Neural progenitor cell (in vitro differentiated cells): ENCODE measurements at regions not wholly inside any gene's neighbourhood (a gene's known extent, or its start where the extent isn't known, plus 50 kb on each side); places are given as distances from the start of the nearest gene placed in this dataset.

Experiments
- DNase-seq: peaks from one replicate; pipeline ENCODE4 v3.0.0-alpha.2; 2016; ENCODE audit warnings: low spot score
- H2AFZ ChIP-seq: fragments of 200-600 bp; sonication (generic); replicated peaks from 2 replicates; pipeline ENCODE4 v1.6.1; 2016; ENCODE audit warnings: antibody characterized with exemption
- H3F3A ChIP-seq: fragments of 200-600 bp; sonication (generic); 2 replicates; pipeline ENCODE4 v1.6.1; 2016; ENCODE audit warnings: antibody characterized with exemption, low read depth
- H3K27ac ChIP-seq: fragments of 200-600 bp; sonication (generic); 2 replicates; pipeline ENCODE4 v1.5.1; 2016; ENCODE audit warnings: mild to moderate bottlenecking
- H3K27me3 ChIP-seq: fragments of 200-600 bp; sonication (generic); 2 replicates; pipeline ENCODE4 v1.6.1; 2016; ENCODE audit warnings: mild to moderate bottlenecking, moderate library complexity
- H3K36me3 ChIP-seq: fragments of 200-600 bp; sonication (generic); 2 replicates; pipeline ENCODE4 v1.5.1; 2016
- H3K4me1 ChIP-seq: fragments of 200-600 bp; sonication (generic); 2 replicates; pipeline ENCODE4 v1.6.1; 2016; ENCODE audit warnings: mixed run types
- H3K4me2 ChIP-seq: fragments of 200-600 bp; sonication (generic); 2 replicates; pipeline ENCODE4 v1.6.1; 2016
- H3K4me3 ChIP-seq: fragments of 200-600 bp; sonication (generic); 2 replicates; pipeline ENCODE4 v1.5.1; 2016
- H3K79me2 ChIP-seq: fragments of 200-600 bp; sonication (generic); 2 replicates; pipeline ENCODE4 v1.6.1; 2016; ENCODE audit warnings: low read depth
- H3K9ac ChIP-seq: fragments of 200-600 bp; sonication (generic); 2 replicates; pipeline ENCODE4 v1.6.1; 2016
- H3K9me3 ChIP-seq: fragments of 200-600 bp; sonication (generic); 2 replicates; pipeline ENCODE4 v1.5.1; 2016; ENCODE audit warnings: low read depth
- H4K20me1 ChIP-seq: fragments of 200-600 bp; sonication (generic); 2 replicates; pipeline ENCODE4 v1.6.1; 2016; ENCODE audit warnings: low read depth
- H3K27ac Mint-ChIP-seq: 3 replicates; pipeline ENCODE4 v1.8.0; 2021; ENCODE audit warnings: mixed read lengths
- H3K27me3 Mint-ChIP-seq: 2 replicates; pipeline ENCODE4 v1.8.0; 2022; ENCODE audit warnings: low read depth, mild to moderate bottlenecking, inconsistent platforms, moderate library complexity, mixed read lengths; ENCODE audit not compliant: insufficient read depth
- H3K36me3 Mint-ChIP-seq: 3 replicates; pipeline ENCODE4 v1.8.0; 2021; ENCODE audit warnings: mixed read lengths
- H3K4me1 Mint-ChIP-seq: 3 replicates; pipeline ENCODE4 v1.8.0; 2021; ENCODE audit warnings: mixed read lengths
- H3K4me3 Mint-ChIP-seq: 3 replicates; pipeline ENCODE4 v1.8.0; 2021; ENCODE audit warnings: mild to moderate bottlenecking, moderate library complexity, mixed read lengths
- H3K9me3 Mint-ChIP-seq: 3 replicates; pipeline ENCODE4 v1.8.0; 2020; ENCODE audit warnings: mixed read lengths
- EZH2 ChIP-seq: fragments of 200-600 bp; sonication (generic); IDR thresholded peaks from 2 replicates; pipeline ENCODE4 v1.6.1; 2017; ENCODE audit warnings: antibody characterized with exemption, mild to moderate bottlenecking, moderate library complexity
- EZH2phosphoT487 ChIP-seq: fragments of 200-600 bp; sonication (generic); IDR thresholded peaks from 2 replicates; pipeline ENCODE4 v1.6.1; 2017; ENCODE audit warnings: antibody characterized with exemption
- TF ChIP-seq, protein P1 (sequence below): fragments of 200-600 bp; sonication (generic); IDR thresholded peaks from 2 replicates; pipeline ENCODE4 v1.5.1; 2017; ENCODE audit warnings: antibody characterized with exemption, mild to moderate bottlenecking

DNA sequence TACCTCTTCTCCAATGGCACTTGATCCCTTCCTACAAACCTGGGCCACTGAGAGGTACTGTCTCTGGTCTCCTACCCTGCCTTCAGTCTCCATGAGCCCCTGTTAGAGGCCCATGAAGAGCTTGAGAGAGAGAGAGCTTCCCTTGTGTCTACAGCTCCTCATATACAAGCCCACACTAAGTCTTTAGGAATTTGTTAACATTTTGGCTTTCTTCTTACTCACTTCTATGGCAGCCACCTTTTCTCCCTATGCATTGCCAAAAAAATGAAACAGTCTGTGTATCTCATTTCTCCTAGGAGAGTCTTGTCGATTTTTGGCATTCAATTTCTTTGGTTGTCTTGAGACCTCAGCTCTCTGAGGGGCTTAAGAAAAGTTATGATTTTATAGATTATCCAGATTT lies 90.9 kb upstream of the LNX1 start:
- no peak for DNase-seq
- Histone ChIP-seq H3K27ac (no peak overlapping the region), H3K9ac (no peak overlapping the region), H3K36me3 (no peaks in the 10 kb centered on the region), H3K27me3 (no peaks in the 10 kb centered on the region), H3K4me3 (no peak overlapping the region), H3K4me2 (no peak overlapping the region), H2AFZ (no peak overlapping the region), H4K20me1 (no peaks in the 10 kb centered on the region), H3K4me1 (no peaks in the 10 kb centered on the region), H3K9me3 (no peaks in the 10 kb centered on the region), H3F3A (no peaks in the 10 kb centered on the region), H3K79me2 (no peaks in the 10 kb centered on the region)
- Mint-ChIP-seq H3K4me1 (no peaks in the 10 kb centered on the region), H3K27me3 (peaks cover 6% of the 10 kb centered on the region), H3K4me3 (no peak overlapping the region), H3K9me3 (no peaks in the 10 kb centered on the region), H3K27ac (no peak overlapping the region), H3K36me3 (no peaks in the 10 kb centered on the region)
- no peak for TF ChIP-seq EZH2phosphoT487
- TF ChIP-seq, protein P1, sequence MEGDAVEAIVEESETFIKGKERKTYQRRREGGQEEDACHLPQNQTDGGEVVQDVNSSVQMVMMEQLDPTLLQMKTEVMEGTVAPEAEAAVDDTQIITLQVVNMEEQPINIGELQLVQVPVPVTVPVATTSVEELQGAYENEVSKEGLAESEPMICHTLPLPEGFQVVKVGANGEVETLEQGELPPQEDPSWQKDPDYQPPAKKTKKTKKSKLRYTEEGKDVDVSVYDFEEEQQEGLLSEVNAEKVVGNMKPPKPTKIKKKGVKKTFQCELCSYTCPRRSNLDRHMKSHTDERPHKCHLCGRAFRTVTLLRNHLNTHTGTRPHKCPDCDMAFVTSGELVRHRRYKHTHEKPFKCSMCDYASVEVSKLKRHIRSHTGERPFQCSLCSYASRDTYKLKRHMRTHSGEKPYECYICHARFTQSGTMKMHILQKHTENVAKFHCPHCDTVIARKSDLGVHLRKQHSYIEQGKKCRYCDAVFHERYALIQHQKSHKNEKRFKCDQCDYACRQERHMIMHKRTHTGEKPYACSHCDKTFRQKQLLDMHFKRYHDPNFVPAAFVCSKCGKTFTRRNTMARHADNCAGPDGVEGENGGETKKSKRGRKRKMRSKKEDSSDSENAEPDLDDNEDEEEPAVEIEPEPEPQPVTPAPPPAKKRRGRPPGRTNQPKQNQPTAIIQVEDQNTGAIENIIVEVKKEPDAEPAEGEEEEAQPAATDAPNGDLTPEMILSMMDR: no peak
- no peak for TF ChIP-seq EZH2

DNA sequence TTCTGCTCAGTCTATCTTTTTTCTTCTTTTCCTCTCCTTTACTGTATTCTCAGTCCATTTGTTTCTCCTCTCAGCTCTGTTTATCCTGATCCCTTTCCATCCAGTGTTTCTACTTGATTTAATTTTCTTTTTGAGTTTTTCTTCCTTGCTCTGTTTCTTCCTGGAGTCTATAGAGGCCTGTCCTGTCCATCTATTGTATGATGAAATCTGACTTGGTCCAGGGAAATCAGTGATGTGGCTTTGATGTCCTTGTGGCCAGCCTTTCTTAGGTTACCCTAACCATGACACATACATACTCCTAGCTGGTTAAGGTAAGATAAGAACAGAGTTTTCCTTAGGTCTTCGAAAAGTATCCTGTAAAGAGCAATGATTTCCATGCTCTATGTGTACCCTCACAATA lies 89.3 kb upstream of the LNX1 start:
- Histone ChIP-seq H3K4me3 (no peak overlapping the region), H3K4me2 (no peak overlapping the region), H3K27ac (no peak overlapping the region), H3K9ac (no peak overlapping the region), H2AFZ (no peak overlapping the region), H3K27me3 (no peaks in the 10 kb centered on the region), H4K20me1 (no peaks in the 10 kb centered on the region), H3K79me2 (no peaks in the 10 kb centered on the region), H3K4me1 (no peaks in the 10 kb centered on the region), H3K36me3 (no peaks in the 10 kb centered on the region), H3F3A (no peaks in the 10 kb centered on the region), H3K9me3 (no peaks in the 10 kb centered on the region)
- Mint-ChIP-seq H3K27me3 (peaks cover 3% of the 10 kb centered on the region), H3K9me3 (no peaks in the 10 kb centered on the region), H3K4me1 (no peaks in the 10 kb centered on the region), H3K36me3 (no peaks in the 10 kb centered on the region), H3K27ac (no peak overlapping the region), H3K4me3 (no peak overlapping the region)
- TF ChIP-seq, protein P1: no peak
- no peak for TF ChIP-seq EZH2
- no peak for TF ChIP-seq EZH2phosphoT487
- no peak for DNase-seq

DNA sequence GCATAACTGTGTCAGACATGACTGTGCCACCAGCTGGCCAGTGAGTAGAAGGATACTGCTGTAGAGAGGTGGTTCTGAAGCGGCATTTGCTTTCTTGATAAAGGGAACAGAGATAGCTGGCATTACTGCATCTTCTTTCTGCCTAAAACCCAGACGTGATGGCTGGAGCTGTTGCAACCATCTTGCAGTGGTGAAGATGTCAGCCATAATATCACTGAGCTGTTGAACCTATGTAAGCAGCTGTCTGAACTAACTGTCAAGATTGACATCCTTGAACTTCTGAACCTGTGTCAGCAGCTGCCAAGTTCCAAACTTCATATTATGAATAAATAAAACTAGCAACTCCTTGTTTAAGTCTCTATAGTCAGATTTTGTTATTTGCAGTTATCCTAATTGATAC lies 88.9 kb upstream of the LNX1 start:
- Mint-ChIP-seq H3K4me1 (no peaks in the 10 kb centered on the region), H3K36me3 (no peaks in the 10 kb centered on the region), H3K9me3 (no peaks in the 10 kb centered on the region), H3K4me3 (no peak overlapping the region), H3K27me3 (peaks cover 3% of the 10 kb centered on the region), H3K27ac (no peak overlapping the region)
- Histone ChIP-seq H3K4me3 (no peak overlapping the region), H4K20me1 (no peaks in the 10 kb centered on the region), H3K27me3 (no peaks in the 10 kb centered on the region), H3K27ac (no peak overlapping the region), H3F3A (no peaks in the 10 kb centered on the region), H3K4me1 (no peaks in the 10 kb centered on the region), H3K9me3 (no peaks in the 10 kb centered on the region), H3K79me2 (no peaks in the 10 kb centered on the region), H3K9ac (no peak overlapping the region), H3K4me2 (no peak overlapping the region), H2AFZ (no peak overlapping the region), H3K36me3 (no peaks in the 10 kb centered on the region)
- TF ChIP-seq EZH2: no peak
- DNase-seq: no peak

DNA sequence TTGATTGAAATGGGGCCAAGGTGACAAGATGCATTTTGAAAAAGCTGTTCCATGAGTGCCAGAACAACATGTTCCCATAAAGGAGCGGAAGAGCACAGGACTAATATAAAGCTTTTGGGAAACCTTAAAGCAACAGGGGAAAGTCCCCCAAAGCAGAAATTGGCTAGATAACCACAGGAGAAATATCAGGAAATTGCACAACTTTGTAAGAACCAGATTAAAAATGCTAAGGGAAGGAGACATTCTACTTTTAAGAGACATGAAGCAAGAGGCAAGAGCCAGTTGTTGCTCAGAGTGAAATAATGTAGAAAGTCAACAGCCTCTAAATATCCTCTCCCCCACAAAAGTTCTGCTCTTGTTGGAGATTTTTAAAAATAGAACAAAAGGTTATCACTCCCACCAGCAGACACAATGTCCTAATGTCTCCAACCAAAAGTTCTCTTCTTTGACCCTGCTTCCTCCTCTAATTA lies 85.2 kb upstream of the LNX1 start:
- no peaks in the 10 kb centered on the region for H4K20me1 ChIP-seq
- Mint-ChIP-seq H3K27ac (no peak overlapping the region), H3K36me3 (no peaks in the 10 kb centered on the region), H3K27me3 (peaks cover 2% of the 10 kb centered on the region), H3K4me1 (no peaks in the 10 kb centered on the region), H3K4me3 (no peak overlapping the region), H3K9me3 (no peaks in the 10 kb centered on the region)
- no peaks in the 10 kb centered on the region for H3K4me1 ChIP-seq
- H3K36me3 ChIP-seq: no peaks in the 10 kb centered on the region
- no peak overlapping the region for H3K4me2 ChIP-seq
- H2AFZ ChIP-seq: no peak overlapping the region
- no peaks in the 10 kb centered on the region for H3K27me3 ChIP-seq
- TF ChIP-seq EZH2phosphoT487 (no peak), EZH2 (no peak)
- TF ChIP-seq, protein P1: no peak
- no peaks in the 10 kb centered on the region for H3F3A ChIP-seq
- no peak for DNase-seq
- no peak overlapping the region for H3K4me3 ChIP-seq
- no peak overlapping the region for H3K27ac ChIP-seq
- H3K79me2 ChIP-seq: no peaks in the 10 kb centered on the region
- H3K9me3 ChIP-seq: no peaks in the 10 kb centered on the region
- H3K9ac ChIP-seq: no peak overlapping the region
